SK-N-SH (cell line): ENCODE measurements at regions not wholly inside any gene's neighbourhood (a gene's known extent, or its start where the extent isn't known, plus 50 kb on each side); places are given as distances from the start of the nearest gene placed in this dataset.

Experiments used
- CTCF ChIA-PET: fragments of 300-600, 350-600 bp; formaldehyde crosslinking; extraction: SDS; loops from one replicate; lab custom pipeline; 2021; lab: Yijun Ruan, JAX
- POLR2A ChIA-PET: fragments of 350-600 bp; sonication (Branson Sonifier 250); formaldehyde crosslinking; extraction: SDS; loops from one replicate; lab custom pipeline; 2020; ENCODE audit warnings: antibody characterized with exemption, inconsistent platforms; lab: Yijun Ruan, JAX
- DNase-seq: peaks from one replicate; pipeline ENCODE4 v3.0.0; 2012
- H2AFZ ChIP-seq: fragments of 200-600 bp; sonication (generic); 2 replicates; pipeline ENCODE4 v1.8.1; 2016; ENCODE audit warnings: antibody characterized with exemption, mild to moderate bottlenecking, low read depth
- H3F3A ChIP-seq: fragments of 200-600 bp; sonication (generic); replicated peaks from 2 replicates; pipeline ENCODE3; 2016; ENCODE audit warnings: antibody characterized with exemption, mild to moderate bottlenecking; ENCODE audit not compliant: insufficient read depth
- H3K27ac ChIP-seq, 2 experiments: fragments of 200-500 bp in 1 of 2; fragments of 200-600 bp in 1 of 2; sonication (Bioruptor generic) in 1 of 2; sonication (generic), shearing (Covaris generic) in 1 of 2; 2 replicates each; pipeline versions ENCODE4 v1.5.1 to v1.6.1; 2014 to 2016; ENCODE audit warnings: low read depth in 2 of 2, inconsistent platforms in 1 of 2, low read length in 1 of 2, mild to moderate bottlenecking in 1 of 2, mixed read lengths in 1 of 2
- H3K27me3 ChIP-seq: fragments of 200-600 bp; sonication (generic), shearing (Covaris generic); 2 replicates; pipeline ENCODE4 v1.6.1; 2016; ENCODE audit warnings: mixed run types; ENCODE audit not compliant: insufficient read depth
- H3K36me3 ChIP-seq, 2 experiments: fragments of 200-500 bp in 1 of 2; fragments of 200-600 bp in 1 of 2; sonication (Bioruptor generic) in 1 of 2; sonication (generic) in 1 of 2; replicated peaks in 1 of 2; 2 replicates each; pipeline versions ENCODE3 to v1.5.1; 2014 to 2016; ENCODE audit warnings: low read length in 1 of 2, mild to moderate bottlenecking in 1 of 2; ENCODE audit not compliant: insufficient read depth in 2 of 2, control insufficient read depth in 1 of 2
- H3K4me1 ChIP-seq, 2 experiments: fragments of 200-500 bp in 1 of 2; fragments of 200-600 bp in 1 of 2; sonication (Bioruptor generic) in 1 of 2; sonication (generic), shearing (Covaris generic) in 1 of 2; 2 replicates each; pipeline versions ENCODE4 v1.5.1 to v1.6.1; 2014 to 2016; ENCODE audit warnings: low read depth in 1 of 2, low read length in 1 of 2, mixed run types in 1 of 2; ENCODE audit not compliant: insufficient read depth in 2 of 2, control insufficient read depth in 1 of 2
- H3K4me2 ChIP-seq: fragments of 200-600 bp; sonication (generic), shearing (Covaris generic); 2 replicates; pipeline ENCODE4 v1.6.1; 2017; ENCODE audit warnings: mixed run types
- H3K4me3 ChIP-seq, 2 experiments: fragments of 200-500 bp in 1 of 2; fragments of 200-600 bp in 1 of 2; sonication (Bioruptor generic) in 1 of 2; sonication (generic), shearing (Covaris generic) in 1 of 2; 2 replicates each; pipeline versions ENCODE4 v1.5.1 to v1.8.1; 2014 to 2016; ENCODE audit warnings: low read depth in 2 of 2, inconsistent platforms in 1 of 2, low read length in 1 of 2, mild to moderate bottlenecking in 1 of 2, mixed read lengths in 1 of 2, moderate library complexity in 1 of 2
- H3K79me2 ChIP-seq: fragments of 200-600 bp; sonication (generic); 2 replicates; pipeline ENCODE4 v1.8.1; 2017; ENCODE audit warnings: mild to moderate bottlenecking; ENCODE audit not compliant: insufficient read depth
- H3K9ac ChIP-seq: fragments of 200-600 bp; sonication (generic); 2 replicates; pipeline ENCODE4 v1.6.1; 2017; ENCODE audit warnings: mixed run types
- H3K9me2 ChIP-seq: fragments of 200-600 bp; sonication (generic); 2 replicates; pipeline ENCODE4 v1.6.1; 2017; ENCODE audit warnings: mixed run types
- H3K9me3 ChIP-seq: fragments of 200-600 bp; sonication (generic); 2 replicates; pipeline ENCODE4 v1.6.1; 2017; ENCODE audit warnings: mixed run types, mild to moderate bottlenecking, moderate library complexity
- H4K20me1 ChIP-seq: fragments of 200-600 bp; sonication (generic); 2 replicates; pipeline ENCODE4 v1.6.1; 2017; ENCODE audit warnings: mild to moderate bottlenecking, mixed run types; ENCODE audit not compliant: insufficient read depth
- ELF1 ChIP-seq: IDR thresholded peaks from 2 replicates; pipeline ENCODE4 v1.4.0; 2012
- EP300 ChIP-seq, 2 experiments: IDR thresholded peaks; 2 replicates each; pipeline versions ENCODE4 v1.4.0 to v1.6.1; 2012; ENCODE audit warnings: borderline replicate concordance in 1 of 2, low read depth in 1 of 2, low read length in 1 of 2
- EZH2phosphoT487 ChIP-seq: fragments of 200-600 bp; sonication (generic); IDR thresholded peaks from 2 replicates; pipeline ENCODE4 v1.6.1; 2017; ENCODE audit warnings: low read depth, mixed run types, mild to moderate bottlenecking, antibody characterized with exemption, moderate library complexity, borderline replicate concordance
- FOXJ3 ChIP-seq: sonication (generic); formaldehyde crosslinking; IDR thresholded peaks from 2 replicates; pipeline ENCODE4 v1.5.1; 2020; ENCODE audit warnings: mild to moderate bottlenecking, missing genetic modification reagents
- FOXM1 ChIP-seq: IDR thresholded peaks from 2 replicates; pipeline ENCODE4 v1.4.0; 2012; ENCODE audit warnings: low read depth, mild to moderate bottlenecking
- MEF2A ChIP-seq: IDR thresholded peaks from 2 replicates; pipeline ENCODE4 v1.4.0; 2012; ENCODE audit warnings: low read depth, borderline replicate concordance
- MXI1 ChIP-seq: IDR thresholded peaks from 2 replicates; pipeline ENCODE4 v1.6.1; 2012; ENCODE audit warnings: mild to moderate bottlenecking, low read depth, low read length, improper control_type of control experiment
- NFIC ChIP-seq: IDR thresholded peaks from 2 replicates; pipeline ENCODE4 v1.4.0; 2012; ENCODE audit warnings: borderline replicate concordance
- PBX3 ChIP-seq: IDR thresholded peaks from 2 replicates; pipeline ENCODE4; 2012
- POLR2AphosphoS5 ChIP-seq: IDR thresholded peaks from 2 replicates; pipeline ENCODE4 v1.6.1; 2012; ENCODE audit warnings: low read depth, low read length
- RAD21 ChIP-seq: IDR thresholded peaks from 2 replicates; pipeline ENCODE4 v1.6.1; 2012; ENCODE audit warnings: mild to moderate bottlenecking, low read length
- RCOR1 ChIP-seq: fragments of 150-350 bp; IDR thresholded peaks from 2 replicates; pipeline ENCODE4 v1.6.1; 2017; ENCODE audit warnings: antibody characterized with exemption, low read length
- REST ChIP-seq: IDR thresholded peaks from 2 replicates; pipeline ENCODE4 v1.6.1; 2012; ENCODE audit warnings: mild to moderate bottlenecking, low read depth, low read length, moderate library complexity
- RFX5 ChIP-seq: IDR thresholded peaks from 2 replicates; pipeline ENCODE4 v1.6.1; 2012; ENCODE audit warnings: mild to moderate bottlenecking, improper control_type of control experiment, low read length
- RXRA ChIP-seq: IDR thresholded peaks from 2 replicates; pipeline ENCODE4 v1.4.0; 2012; ENCODE audit warnings: low read depth, mild to moderate bottlenecking, borderline replicate concordance
- TAF1 ChIP-seq: IDR thresholded peaks from 2 replicates; pipeline ENCODE4 v1.6.1; 2012; ENCODE audit warnings: low read depth, mild to moderate bottlenecking, low read length, moderate library complexity, borderline replicate concordance
- TEAD4 ChIP-seq: IDR thresholded peaks from 2 replicates; pipeline ENCODE4 v1.4.0; 2012; ENCODE audit warnings: mild to moderate bottlenecking, borderline replicate concordance; ENCODE audit not compliant: insufficient read depth
- USF1 ChIP-seq: IDR thresholded peaks from 2 replicates; pipeline ENCODE4 v1.4.0; 2012; ENCODE audit warnings: low read depth, borderline replicate concordance
- YY1 ChIP-seq: IDR thresholded peaks from 2 replicates; pipeline ENCODE4 v1.4.0; 2012; ENCODE audit warnings: low read depth, mild to moderate bottlenecking
- WGBS: methylation state at CpG from one replicate; pipeline ENCODE4 v1.1.6; 2017; ENCODE audit warnings: low lambda C conversion rate; 5-methylcytosine and 5-hydroxymethylcytosine counted together
- TF ChIP-seq, protein P1 (sequence below): IDR thresholded peaks from 2 replicates; pipeline ENCODE4 v1.4.0; 2012; ENCODE audit warnings: low read depth, borderline replicate concordance
- TF ChIP-seq, protein P2 (sequence below): fragments of 150-350 bp; IDR thresholded peaks from 2 replicates; pipeline ENCODE4 v1.6.1; 2017; ENCODE audit warnings: antibody characterized with exemption, low read length, low read depth, borderline replicate concordance

- CTCF ChIA-PET, result no interaction called here
- TF ChIP-seq FOXJ3 (CRISPR knock-in tag) (no peak), ELF1 (no peak), YY1 (no peak), RXRA (no peak), EZH2phosphoT487 (no peak)
- TF ChIP-seq, all 33 proteins: peak for 0
- Histone ChIP-seq H3K36me3 (no peaks in the 10 kb centered on the region), H3K79me2 (no peaks in the 10 kb centered on the region), H3K4me2 (no peak overlapping the region), H3K27ac (no peak overlapping the region), H2AFZ (no peak overlapping the region), H3K4me1 (no peaks in the 10 kb centered on the region), H3F3A (no peaks in the 10 kb centered on the region), H3K27me3 (no peaks in the 10 kb centered on the region), H3K4me3 (no peak overlapping the region), H3K9me3 (no peaks in the 10 kb centered on the region), H3K9ac (no peak overlapping the region), H4K20me1 (no peaks in the 10 kb centered on the region), H3K9me2 (no peaks in the 10 kb centered on the region)
- POLR2A ChIA-PET, result no interaction called here
- WGBS, result 74% methylated on average over 1 of the region's 1 CpG
- no peak for DNase-seq
These were observed 544.6 kb downstream of the CETN3 start for GRCh38 chr5:89864941-89865340.

DNA sequence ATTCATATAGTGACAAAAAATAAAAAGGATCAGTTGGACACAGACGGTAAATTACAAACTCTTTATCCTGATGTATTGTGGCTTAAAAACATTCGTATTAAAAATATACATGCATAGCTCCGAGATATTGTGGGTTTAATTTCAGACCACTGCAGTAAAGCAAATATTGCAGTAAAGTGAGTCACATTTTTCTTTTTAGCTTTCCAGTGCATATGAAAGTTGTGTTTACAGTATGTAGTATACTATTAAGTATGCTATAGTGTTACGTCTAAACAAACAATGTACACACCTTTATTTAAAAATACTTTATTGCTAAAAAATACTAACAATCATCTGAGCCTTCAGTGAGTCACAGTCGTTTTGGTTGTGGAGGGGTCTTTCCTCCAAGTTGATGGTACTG lies 551.8 kb downstream of the CETN3 start:
- no peak overlapping the region for H3K4me3 ChIP-seq
- 62% methylated on average over 5 of the region's 5 CpGs for WGBS
- H2AFZ ChIP-seq, result no peak overlapping the region
- no peaks in the 10 kb centered on the region for H3K79me2 ChIP-seq
- no peaks in the 10 kb centered on the region for H3K9me2 ChIP-seq
- no peaks in the 10 kb centered on the region for H4K20me1 ChIP-seq
- TF ChIP-seq EZH2phosphoT487 (no peak), TAF1 (no peak), REST (no peak), RCOR1 (no peak), POLR2AphosphoS5 (no peak), PBX3 (no peak), RFX5 (no peak), FOXM1 (no peak), TEAD4 (no peak), MXI1 (no peak), EP300 (IDR thresholded peaks at IDR 0.05; ENCODE audit: borderline replicate concordance in 1 of 2, low read depth in 1 of 2, low read length in 1 of 2) (no peak), NFIC (no peak), MEF2A (no peak), USF1 (no peak), YY1 (no peak), RAD21 (no peak)
- TF ChIP-seq, protein P1, sequence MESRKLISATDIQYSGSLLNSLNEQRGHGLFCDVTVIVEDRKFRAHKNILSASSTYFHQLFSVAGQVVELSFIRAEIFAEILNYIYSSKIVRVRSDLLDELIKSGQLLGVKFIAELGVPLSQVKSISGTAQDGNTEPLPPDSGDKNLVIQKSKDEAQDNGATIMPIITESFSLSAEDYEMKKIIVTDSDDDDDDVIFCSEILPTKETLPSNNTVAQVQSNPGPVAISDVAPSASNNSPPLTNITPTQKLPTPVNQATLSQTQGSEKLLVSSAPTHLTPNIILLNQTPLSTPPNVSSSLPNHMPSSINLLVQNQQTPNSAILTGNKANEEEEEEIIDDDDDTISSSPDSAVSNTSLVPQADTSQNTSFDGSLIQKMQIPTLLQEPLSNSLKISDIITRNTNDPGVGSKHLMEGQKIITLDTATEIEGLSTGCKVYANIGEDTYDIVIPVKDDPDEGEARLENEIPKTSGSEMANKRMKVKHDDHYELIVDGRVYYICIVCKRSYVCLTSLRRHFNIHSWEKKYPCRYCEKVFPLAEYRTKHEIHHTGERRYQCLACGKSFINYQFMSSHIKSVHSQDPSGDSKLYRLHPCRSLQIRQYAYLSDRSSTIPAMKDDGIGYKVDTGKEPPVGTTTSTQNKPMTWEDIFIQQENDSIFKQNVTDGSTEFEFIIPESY, result no peak
- TF ChIP-seq, protein P2, sequence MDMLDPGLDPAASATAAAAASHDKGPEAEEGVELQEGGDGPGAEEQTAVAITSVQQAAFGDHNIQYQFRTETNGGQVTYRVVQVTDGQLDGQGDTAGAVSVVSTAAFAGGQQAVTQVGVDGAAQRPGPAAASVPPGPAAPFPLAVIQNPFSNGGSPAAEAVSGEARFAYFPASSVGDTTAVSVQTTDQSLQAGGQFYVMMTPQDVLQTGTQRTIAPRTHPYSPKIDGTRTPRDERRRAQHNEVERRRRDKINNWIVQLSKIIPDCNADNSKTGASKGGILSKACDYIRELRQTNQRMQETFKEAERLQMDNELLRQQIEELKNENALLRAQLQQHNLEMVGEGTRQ, result no peak
- TF ChIP-seq, all 33 proteins: peak for 0
- CTCF ChIA-PET, result interaction anchor here (0.9 kb wide), 1 partner anchor 10 kb away, joined by 4 read pairs; no protein-coding TSS in a partner anchor
- no peaks in the 10 kb centered on the region for H3K4me1 ChIP-seq
- no peak overlapping the region for H3K9ac ChIP-seq
- no peak for DNase-seq
- H3K4me2 ChIP-seq, result no peak overlapping the region
- H3K27ac ChIP-seq, result no peak overlapping the region
- H3F3A ChIP-seq, result no peaks in the 10 kb centered on the region
- no peaks in the 10 kb centered on the region for H3K9me3 ChIP-seq
- POLR2A ChIA-PET, result no interaction called here
- no peaks in the 10 kb centered on the region for H3K36me3 ChIP-seq
- no peaks in the 10 kb centered on the region for H3K27me3 ChIP-seq
